H1 (cell line): ENCODE measurements at regions not wholly inside any gene's neighbourhood (a gene's known extent, or its start where the extent isn't known, plus 50 kb on each side); places are given as distances from the start of the nearest gene placed in this dataset.

Experiments used
- CTCF ChIA-PET: fragments of 300-600 bp; sonication (Branson Sonifier 250); formaldehyde crosslinking; loops from one replicate; lab custom pipeline; 2021; ENCODE audit not compliant: partially characterized antibody; lab: Charles Lee
- POLR2A ChIA-PET: fragments of 300-600 bp; sonication (Branson Sonifier 250); formaldehyde crosslinking; loops from one replicate; lab custom pipeline; 2021; ENCODE audit warnings: inconsistent platforms; ENCODE audit not compliant: partially characterized antibody; lab: Charles Lee
- DNase-seq, 2 experiments: peaks; one replicate each; pipeline versions ENCODE4 v3.0.0 to v3.0.0-alpha.2; 2010 to 2022; ENCODE audit warnings: low spot score in 2 of 2, low read depth in 1 of 2, mixed read lengths in 1 of 2
- FAIRE-seq: peaks from 2 replicates; lab custom pipeline; 2011; peaks lifted over from hg19 to GRCh38; lab: Jason Lieb, UNC
- H2AFZ ChIP-seq: 2 replicates; pipeline ENCODE4 v1.8.1; 2012; ENCODE audit warnings: low read length, inconsistent platforms
- H2AK5ac ChIP-seq: 2 replicates; pipeline ENCODE4 v1.6.1; 2013; ENCODE audit warnings: low read depth, low read length
- H2BK120ac ChIP-seq: replicated peaks from 2 replicates; pipeline ENCODE3; 2013; ENCODE audit warnings: low read depth, low read length, inconsistent platforms
- H2BK12ac ChIP-seq: 2 replicates; pipeline ENCODE4 v1.6.1; 2013; ENCODE audit warnings: low read depth, low read length
- H2BK15ac ChIP-seq: 2 replicates; pipeline ENCODE4 v1.6.1; 2013; ENCODE audit warnings: low read length
- H2BK20ac ChIP-seq: 2 replicates; pipeline ENCODE4 v1.6.1; 2013; ENCODE audit warnings: low read length
- H2BK5ac ChIP-seq: 2 replicates; pipeline ENCODE4 v1.6.1; 2013; ENCODE audit warnings: low read depth, low read length
- H3K14ac ChIP-seq: 2 replicates; pipeline ENCODE4 v1.6.1; 2013; ENCODE audit warnings: inconsistent platforms; ENCODE audit not compliant: insufficient read length
- H3K18ac ChIP-seq: 2 replicates; pipeline ENCODE4 v1.6.1; 2013; ENCODE audit warnings: low read length; ENCODE audit errors: extremely low read depth
- H3K23ac ChIP-seq: 2 replicates; pipeline ENCODE4 v1.6.1; 2013; ENCODE audit warnings: inconsistent platforms; ENCODE audit not compliant: insufficient read length
- H3K23me2 ChIP-seq: 2 replicates; pipeline ENCODE4 v1.6.1; 2013; ENCODE audit warnings: low read depth, low read length
- H3K27ac ChIP-seq: 2 replicates; pipeline ENCODE4 v1.6.1; 2011; ENCODE audit warnings: low read depth, low read length, inconsistent platforms
- H3K27me3 ChIP-seq, 4 experiments: replicated peaks in 1 of 4; 1 replicate in 1 of 4; 2 replicates in 3 of 4; pipeline versions ENCODE4 v1.6.1 to v1.8.1; 2011 to 2013; ENCODE audit warnings: low read length in 3 of 4, mild to moderate bottlenecking in 3 of 4, inconsistent platforms in 2 of 4, mixed read lengths in 2 of 4, moderate library complexity in 1 of 4; ENCODE audit not compliant: control insufficient read depth in 3 of 4, insufficient read depth in 3 of 4; ENCODE audit errors: extremely low read depth in 1 of 4
- H3K36me3 ChIP-seq, 4 experiments: 2 replicates each; pipeline versions ENCODE4 v1.6.1 to v1.8.1; 2011 to 2013; ENCODE audit warnings: mild to moderate bottlenecking in 4 of 4, low read length in 3 of 4, moderate library complexity in 2 of 4, control low read depth in 1 of 4, inconsistent platforms in 1 of 4; ENCODE audit not compliant: insufficient read depth in 4 of 4, control insufficient read depth in 2 of 4
- H3K4ac ChIP-seq: replicated peaks from 2 replicates; pipeline ENCODE3; 2013; ENCODE audit warnings: low read length, low read depth, mixed read lengths, inconsistent platforms; ENCODE audit not compliant: insufficient read length
- H3K4me1 ChIP-seq, 4 experiments: replicated peaks in 1 of 4; 1 replicate in 1 of 4; 2 replicates in 3 of 4; pipeline versions ENCODE4 v1.6.1 to v1.8.1; 2011 to 2013; ENCODE audit warnings: low read length in 3 of 4, inconsistent platforms in 2 of 4, mixed read lengths in 1 of 4; ENCODE audit not compliant: insufficient read depth in 4 of 4, control insufficient read depth in 3 of 4
- H3K4me2 ChIP-seq, 2 experiments: 2 replicates each; pipeline versions ENCODE4 v1.6.1 to v1.8.1; 2011 to 2013; ENCODE audit warnings: low read depth in 2 of 2, low read length in 2 of 2, control low read depth in 1 of 2, inconsistent platforms in 1 of 2, mild to moderate bottlenecking in 1 of 2; ENCODE audit not compliant: insufficient read depth in 1 of 2
- H3K4me3 ChIP-seq, 4 experiments: fragments of 200-600, 300-600 bp in 1 of 4; sonication (generic), shearing (Covaris generic), sonication (Bioruptor Twin) in 1 of 4; 2 replicates each; pipeline versions ENCODE4 v1.5.1 to v1.8.1; 2011 to 2016; ENCODE audit warnings: low read length in 4 of 4, low read depth in 3 of 4, control low read depth in 2 of 4, inconsistent platforms in 2 of 4, mild to moderate bottlenecking in 2 of 4, mixed read lengths in 1 of 4, moderate library complexity in 1 of 4; ENCODE audit not compliant: insufficient read depth in 2 of 4; ENCODE audit errors: extremely low read depth in 1 of 4
- H3K56ac ChIP-seq: replicated peaks from 2 replicates; pipeline ENCODE3; 2013; ENCODE audit warnings: low read depth, mild to moderate bottlenecking, mixed read lengths, low read length, inconsistent platforms; ENCODE audit not compliant: insufficient read length
- H3K79me1 ChIP-seq: 2 replicates; pipeline ENCODE4 v1.6.1; 2013; ENCODE audit warnings: low read depth, low read length, control low read depth
- H3K79me2 ChIP-seq, 2 experiments: 2 replicates each; pipeline versions ENCODE4 v1.6.1 to v1.8.1; 2012 to 2013; ENCODE audit warnings: low read length in 2 of 2, mild to moderate bottlenecking in 2 of 2, inconsistent platforms in 1 of 2; ENCODE audit not compliant: insufficient read depth in 2 of 2, control insufficient read depth in 1 of 2
- H3K9ac ChIP-seq, 4 experiments: replicated peaks in 1 of 4; 1 replicate in 1 of 4; 2 replicates in 3 of 4; pipeline versions ENCODE4 v1.6.1 to v1.8.1; 2011 to 2013; ENCODE audit warnings: low read depth in 3 of 4, low read length in 3 of 4, control low read depth in 2 of 4, mild to moderate bottlenecking in 2 of 4, moderate library complexity in 2 of 4, inconsistent platforms in 1 of 4; ENCODE audit errors: extremely low read depth in 1 of 4
- H3K9me3 ChIP-seq, 2 experiments: 2 replicates each; pipeline versions ENCODE4 v1.6.1 to v1.8.1; 2012 to 2013; ENCODE audit warnings: mild to moderate bottlenecking in 2 of 2, moderate library complexity in 2 of 2, control low read depth in 1 of 2, inconsistent platforms in 1 of 2, low read depth in 1 of 2, low read length in 1 of 2, mixed read lengths in 1 of 2; ENCODE audit not compliant: insufficient read depth in 2 of 2
- H4K20me1 ChIP-seq, 2 experiments: replicated peaks in 1 of 2; 2 replicates each; pipeline versions ENCODE3 to v1.8.1; 2011 to 2013; ENCODE audit warnings: inconsistent platforms in 2 of 2, low read length in 2 of 2, mild to moderate bottlenecking in 1 of 2; ENCODE audit not compliant: insufficient read depth in 2 of 2, control insufficient read depth in 1 of 2
- H4K5ac ChIP-seq: 2 replicates; pipeline ENCODE4 v1.6.1; 2013; ENCODE audit warnings: low read length, low read depth, mixed read lengths, inconsistent platforms; ENCODE audit not compliant: insufficient read length
- H4K8ac ChIP-seq: 2 replicates; pipeline ENCODE4 v1.8.0; 2013; ENCODE audit warnings: mild to moderate bottlenecking, moderate library complexity, low read length, inconsistent platforms; ENCODE audit not compliant: insufficient read depth; ENCODE audit errors: extremely low read depth
- H4K91ac ChIP-seq: replicated peaks from 2 replicates; pipeline ENCODE3; 2013; ENCODE audit warnings: low read length, mixed read lengths, inconsistent platforms; ENCODE audit not compliant: insufficient read length
- JUND ChIP-seq: IDR thresholded peaks from 2 replicates; pipeline ENCODE4 v1.6.1; 2011; ENCODE audit warnings: mild to moderate bottlenecking, improper control_type of control experiment, low read length
- RFX5 ChIP-seq: IDR thresholded peaks from 2 replicates; pipeline ENCODE4 v1.6.1; 2011; ENCODE audit warnings: low read depth, low read length, improper control_type of control experiment, borderline replicate concordance
- RNF2 ChIP-seq: fragments of 200-900, 300-1000 bp; sonication (generic); IDR thresholded peaks from 2 replicates; pipeline ENCODE4 v1.7.1; 2016; ENCODE audit warnings: borderline replicate concordance, low read depth, mild to moderate bottlenecking, antibody characterized with exemption, low read length; ENCODE audit not compliant: poor library complexity, severe bottlenecking; ENCODE audit errors: missing control alignments
- WGBS, 2 experiments: shearing (Covaris generic) in 1 of 2; methylation state at CpG; one replicate each; pipeline versions ENCODE4 v1.1.6 to v1.1.7; 2013 to 2015; ENCODE audit warnings: low lambda C conversion rate in 2 of 2, mixed read lengths in 2 of 2, inconsistent platforms in 1 of 2, low coverage in 1 of 2, missing lambda C conversion rate in 1 of 2; ENCODE audit not compliant: insufficient replicate concordance in 2 of 2, insufficient coverage in 1 of 2, insufficient read length in 1 of 2; ENCODE audit errors: extremely low coverage in 1 of 2, missing lambda C conversion rate in 1 of 2; 5-methylcytosine and 5-hydroxymethylcytosine counted together

DNA sequence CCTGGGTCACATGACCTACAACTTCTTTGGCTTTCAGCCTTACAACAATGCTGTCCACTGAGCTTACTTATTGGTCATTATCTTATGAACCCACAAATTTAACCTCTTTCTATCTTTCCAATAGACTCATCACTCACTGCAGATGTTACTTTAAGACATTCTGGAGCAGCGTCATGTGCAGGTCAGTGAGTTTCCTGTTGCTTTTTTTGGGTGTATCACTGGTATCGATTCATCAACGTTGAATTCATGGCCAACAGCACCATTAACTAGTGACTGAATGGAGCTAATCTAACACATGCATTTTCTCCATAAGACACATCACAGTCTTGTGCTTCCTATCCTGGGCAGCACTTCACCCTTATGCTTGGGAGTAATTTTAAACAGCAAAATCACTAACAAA is 672.6 kb upstream of the CDH18 start:
- POLR2A ChIA-PET: no interaction called here
- H2BK12ac ChIP-seq: no peak overlapping the region
- FAIRE-seq: no peak

More for the DNA sequence above, 672.6 kb upstream of the CDH18 start:
- Histone ChIP-seq H4K5ac (no peak overlapping the region), H2BK20ac (no peak overlapping the region), H3K27ac (no peak overlapping the region), H3K23me2 (no peaks in the 10 kb centered on the region), H3K4me1 (no peaks in the 10 kb centered on the region), H2AK5ac (no peak overlapping the region), H4K91ac (no peak overlapping the region), H3K27me3 (no peaks in the 10 kb centered on the region), H2AFZ (0 out of 2 replicates have a peak overlapping the region, but pooled peaks have one; percentile 6), H4K8ac (no peak overlapping the region), H2BK5ac (no peak overlapping the region), H3K4ac (no peak overlapping the region), H3K14ac (no peak overlapping the region), H3K56ac (no peak overlapping the region), H2BK15ac (no peak overlapping the region), H3K4me2 (no peak overlapping the region), H3K79me1 (no peaks in the 10 kb centered on the region), H3K9me3 (no peaks in the 10 kb centered on the region), H3K79me2 (no peaks in the 10 kb centered on the region), H3K23ac (no peak overlapping the region), H3K9ac (no peak overlapping the region), H4K20me1 (no peaks in the 10 kb centered on the region), H3K18ac (no peak overlapping the region), H2BK120ac (no peak overlapping the region), H3K36me3 (no peaks in the 10 kb centered on the region), H3K4me3 (no peak overlapping the region)
- no peak for DNase-seq
- TF ChIP-seq RNF2 (no peak), RFX5 (no peak), JUND (no peak)
- CTCF ChIA-PET: interaction anchor here (1.0 kb wide), 1 partner anchor 9 kb away, joined by 4 read pairs; no protein-coding TSS in a partner anchor
- 95% methylated on average over 3 of the region's 3 CpGs; no CpG with 5 or more reads in 1 of the 2 experiments for WGBS, 2 experiments
